GM18505 (cell line): ENCODE measurements at regions not wholly inside any gene's neighbourhood (a gene's known extent, or its start where the extent isn't known, plus 50 kb on each side); places are given as distances from the start of the nearest gene placed in this dataset.

Experiments used
- ATAC-seq: cut with Tn5 transposase; IDR thresholded peaks from one replicate; pipeline ENCODE4 v1.9.1; 2021; ENCODE audit not compliant: unreplicated experiment
- POLR2A ChIP-seq: IDR thresholded peaks from 4 replicates; pipeline ENCODE4 v1.6.1; 2011; ENCODE audit warnings: borderline replicate concordance; ENCODE audit not compliant: insufficient read depth, insufficient read length; ENCODE audit errors: extremely low read depth

DNA sequence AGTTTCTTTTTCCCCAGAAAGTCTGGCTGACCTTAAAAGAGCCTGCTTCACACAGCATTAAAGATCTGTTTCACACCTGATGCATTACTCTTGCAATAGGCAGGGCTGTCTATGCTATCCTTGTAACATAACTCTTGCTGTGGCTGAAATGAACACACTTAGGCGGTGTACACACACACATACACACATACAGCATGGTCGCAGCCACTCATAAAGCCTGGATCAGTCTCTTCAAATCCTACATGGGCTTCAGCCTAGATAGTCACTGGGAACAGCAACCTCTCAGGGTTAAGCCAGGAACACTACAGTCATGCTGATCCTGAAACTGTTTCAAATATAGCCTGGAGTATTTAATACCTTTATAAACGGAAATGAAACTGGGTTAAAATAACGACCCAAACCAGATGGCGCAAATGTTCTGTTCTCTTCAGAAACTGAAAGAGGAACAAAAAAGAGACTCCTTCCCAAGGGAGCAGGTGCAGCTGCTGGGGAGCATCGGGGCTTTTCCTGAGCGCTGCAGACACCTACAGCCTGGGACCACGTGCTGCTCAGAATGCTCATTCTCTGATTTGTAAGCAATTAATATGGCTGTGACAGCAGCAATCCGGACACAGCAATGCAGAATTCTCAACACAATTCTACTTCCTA is 61.0 kb upstream of the SFMBT2 start:
- TF ChIP-seq POLR2A, result peak; percentile 18
- ATAC-seq, result peak; percentile 84

GRCh38 chr10:7470371-7470770 is 59.5 kb upstream of the SFMBT2 start:
- ATAC-seq, result no peak
- no peak for TF ChIP-seq POLR2A

- ATAC-seq, result no peak
- no peak for TF ChIP-seq POLR2A
Observed at GRCh38 chr10:7467031-7467667, 56.3 kb upstream of the SFMBT2 start.

DNA sequence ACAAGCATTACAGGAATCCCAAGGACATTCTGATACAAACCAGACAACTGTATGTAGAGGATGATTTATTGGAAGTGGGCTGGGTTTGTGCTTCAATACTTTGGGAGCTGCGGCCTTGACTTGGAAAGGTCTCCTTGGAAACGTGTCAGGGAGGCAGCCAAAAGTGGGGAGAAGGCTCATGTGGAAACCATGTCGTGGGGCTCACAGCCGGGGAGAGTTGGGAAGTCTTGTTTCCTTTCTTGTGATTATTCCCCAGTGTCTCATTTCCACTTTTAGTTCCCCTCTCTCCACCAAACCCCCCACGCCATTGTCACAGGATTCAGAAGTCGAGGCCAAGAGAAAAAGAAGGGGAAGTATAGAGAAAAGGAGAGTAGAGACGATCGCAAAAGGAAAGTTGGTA is 53.9 kb upstream of the SFMBT2 start:
- no peak for ATAC-seq
- no peak for TF ChIP-seq POLR2A
